HepG2 (cell line): ENCODE measurements at regions not wholly inside any gene's neighbourhood (a gene's known extent, or its start where the extent isn't known, plus 50 kb on each side); places are given as distances from the start of the nearest gene placed in this dataset.

Source experiments
- ATAC-seq: fragments of 200-7000 bp; cut with Tn5 transposase; 3 replicates; pipeline ENCODE4 v1.9.1; 2020; ENCODE audit warnings: mild to moderate bottlenecking, moderate library complexity
- BruUV-seq: library from RNA; stranded (reverse); fragments of 400-500 nt; replicated peaks from 2 replicates; lab custom pipeline; 2021; lab: Mats Ljungman, UMichigan
- CTCF ChIA-PET: fragments of 300-600 bp; formaldehyde crosslinking; extraction: SDS; loops from one replicate; lab custom pipeline; 2021; ENCODE audit warnings: low total read pairs, inconsistent platforms, low intra/inter-chr PET ratio; lab: Yijun Ruan, JAX
- POLR2A ChIA-PET: fragments of 350-600 bp; sonication (Branson Sonifier 250); formaldehyde crosslinking; loops from one replicate; lab custom pipeline; 2020; ENCODE audit warnings: antibody characterized with exemption, inconsistent platforms; lab: Yijun Ruan, JAX
- DNase-seq: peaks from one replicate; pipeline ENCODE4 v3.0.0-alpha.2; 2015; ENCODE audit warnings: low spot score
- FAIRE-seq: peaks from 3 replicates; lab custom pipeline; 2011; peaks lifted over from hg19 to GRCh38; lab: Jason Lieb, UNC
- H2AFZ ChIP-seq: one replicate; pipeline ENCODE4 v1.6.1; 2011; ENCODE audit warnings: low read length, inconsistent platforms
- H3K27ac ChIP-seq: fragments of 300-600 bp; 3 replicates; pipeline ENCODE4 v1.8.0; 2011; ENCODE audit warnings: mixed run types, mild to moderate bottlenecking, mixed read lengths, low read length, inconsistent platforms; ENCODE audit not compliant: insufficient read depth; ENCODE audit errors: extremely low read length
- H3K27me3 ChIP-seq, 2 experiments: fragments of 200-600 bp in 1 of 2; 2 replicates in 1 of 2; 3 replicates in 1 of 2; pipeline versions ENCODE4 v1.6.0 to v1.8.0; 2011; ENCODE audit warnings: low read length in 2 of 2, mild to moderate bottlenecking in 2 of 2, moderate library complexity in 2 of 2, inconsistent platforms in 1 of 2; ENCODE audit not compliant: insufficient read depth in 2 of 2, control insufficient read depth in 1 of 2
- H3K36me3 ChIP-seq, 2 experiments: fragments of 200-600 bp in 1 of 2; replicated peaks in 1 of 2; 2 replicates in 1 of 2; 3 replicates in 1 of 2; pipeline versions ENCODE4 v1.5.1 to v1.8.0; 2011; ENCODE audit warnings: low read length in 2 of 2, inconsistent platforms in 1 of 2; ENCODE audit not compliant: insufficient read depth in 2 of 2, control insufficient read depth in 1 of 2
- H3K4me1 ChIP-seq: 2 replicates; pipeline ENCODE4 v1.5.1; 2012; ENCODE audit warnings: low read length, inconsistent platforms; ENCODE audit not compliant: insufficient read depth
- H3K4me2 ChIP-seq: 2 replicates; pipeline ENCODE4 v1.6.0; 2011; ENCODE audit warnings: low read depth, low read length, inconsistent platforms
- H3K4me3 ChIP-seq, 3 experiments: fragments of 200-600 bp in 1 of 3; sonication (generic), shearing (Covaris generic) in 1 of 3; replicated peaks in 1 of 3; 2 replicates each; pipeline ENCODE4 v1.5.1; 2011 to 2016; ENCODE audit warnings: low read length in 3 of 3, inconsistent platforms in 2 of 3, low read depth in 2 of 3, mild to moderate bottlenecking in 2 of 3, control low read depth in 1 of 3, mixed read lengths in 1 of 3; ENCODE audit not compliant: insufficient read depth in 1 of 3
- H3K79me2 ChIP-seq: one replicate; pipeline ENCODE4 v1.6.1; 2011; ENCODE audit warnings: low read length, inconsistent platforms; ENCODE audit not compliant: insufficient read depth
- H3K9ac ChIP-seq: 2 replicates; pipeline ENCODE4 v1.6.0; 2011; ENCODE audit warnings: mild to moderate bottlenecking, low read depth, low read length, inconsistent platforms; ENCODE audit not compliant: insufficient read depth
- H3K9me3 ChIP-seq: 2 replicates; pipeline ENCODE4 v1.5.1; 2012; ENCODE audit warnings: mild to moderate bottlenecking, low read length
- H4K20me1 ChIP-seq: 2 replicates; pipeline ENCODE4 v1.6.0; 2011; ENCODE audit warnings: inconsistent platforms, mild to moderate bottlenecking, low read length, moderate library complexity; ENCODE audit not compliant: insufficient read depth
- CTCF ChIP-seq: sonication (generic); formaldehyde crosslinking; IDR thresholded peaks from 2 replicates; pipeline ENCODE4 v1.5.0; 2020; ENCODE audit warnings: mild to moderate bottlenecking, missing genetic modification reagents, moderate library complexity
- GLI4 ChIP-seq: sonication (generic); formaldehyde crosslinking; IDR thresholded peaks from 2 replicates; pipeline ENCODE4 v1.5.1; 2020; ENCODE audit warnings: missing genetic modification reagents, mild to moderate bottlenecking, moderate library complexity, borderline replicate concordance
- GLMP ChIP-seq: sonication (generic); formaldehyde crosslinking; IDR thresholded peaks from 2 replicates; pipeline ENCODE4 v1.9.0; 2021; ENCODE audit warnings: missing genetic modification reagents, mild to moderate bottlenecking, borderline replicate concordance
- HMG20B ChIP-seq: conservative IDR thresholded peaks from 2 replicates; pipeline ENCODE4 v1.6.1; 2016; ENCODE audit warnings: missing genetic modification reagents, missing compliant biosample characterization
- KAT8 ChIP-seq: IDR thresholded peaks from 2 replicates; pipeline ENCODE4 v1.6.1; 2016; ENCODE audit warnings: missing genetic modification reagents, missing compliant biosample characterization
- KDM6A ChIP-seq: IDR thresholded peaks from 2 replicates; pipeline ENCODE4 v1.6.1; 2016; ENCODE audit warnings: low read depth
- LBX2 ChIP-seq: sonication (generic); formaldehyde crosslinking; IDR thresholded peaks from 2 replicates; pipeline ENCODE4 v1.5.0; 2020; ENCODE audit warnings: missing genetic modification reagents, mild to moderate bottlenecking, borderline replicate concordance
- PBX2 ChIP-seq: IDR thresholded peaks from 2 replicates; pipeline ENCODE4 v1.6.1; 2016; ENCODE audit warnings: control low read depth
- REPIN1 ChIP-seq: sonication (generic); formaldehyde crosslinking; IDR thresholded peaks from 2 replicates; pipeline ENCODE4 v1.8.0; 2022; ENCODE audit warnings: missing genetic modification reagents, low read depth, mild to moderate bottlenecking, borderline replicate concordance
- SALL1 ChIP-seq: sonication (generic); formaldehyde crosslinking; IDR thresholded peaks from 2 replicates; pipeline ENCODE4 v1.8.0; 2022; ENCODE audit warnings: mild to moderate bottlenecking, missing genetic modification reagents
- SMC3 ChIP-seq: IDR thresholded peaks from 2 replicates; pipeline ENCODE4 v1.6.1; 2011; ENCODE audit warnings: low read length, improper control_type of control experiment
- STAG1 ChIP-seq: sonication (generic); formaldehyde crosslinking; IDR thresholded peaks from 2 replicates; pipeline ENCODE4 v1.4.0; 2020; ENCODE audit warnings: missing genetic modification reagents
- THAP11 ChIP-seq: IDR thresholded peaks from 2 replicates; pipeline ENCODE4 v1.6.1; 2016; ENCODE audit warnings: missing biosample characterization, missing genetic modification reagents
- ZNF281 ChIP-seq: sonication (generic); formaldehyde crosslinking; IDR thresholded peaks from 2 replicates; pipeline ENCODE4 v1.4.0; 2020; ENCODE audit warnings: missing genetic modification reagents, borderline replicate concordance
- ZNF549 ChIP-seq: sonication (generic); formaldehyde crosslinking; IDR thresholded peaks from 2 replicates; pipeline ENCODE4 v1.5.0; 2020; ENCODE audit warnings: missing genetic modification reagents
- ZNF672 ChIP-seq: sonication (generic); formaldehyde crosslinking; IDR thresholded peaks from 2 replicates; pipeline ENCODE4 v1.8.1; 2022; ENCODE audit warnings: missing genetic modification reagents
- WGBS: methylation state at CpG from one replicate; pipeline ENCODE4 v1.1.6; 2017; ENCODE audit warnings: low lambda C conversion rate; 5-methylcytosine and 5-hydroxymethylcytosine counted together
- in situ Hi-C: cut with HindIII; loops from 2 replicates; pipeline ENCODE4 v1.10.0; 2017; ENCODE audit warnings: low pct_unique_long_range_greater_than_20kb; ENCODE audit not compliant: extremely low pct_ligation_motif_present
- intact Hi-C: fragments of 100-400 bp; cut with micrococcal nuclease; formaldehyde crosslinking; loops from one replicate; pipeline ENCODE4 v1.10.0; 2022; ENCODE audit not compliant: unreplicated experiment

- TF ChIP-seq THAP11 (no peak), KAT8 (CRISPR knock-in tag) (no peak), HMG20B (no peak), KDM6A (CRISPR knock-in tag) (no peak), ZNF672 (CRISPR knock-in tag) (no peak), SALL1 (CRISPR knock-in tag) (no peak)
These were observed 77.3 kb downstream of the SMIM20 start (continued) for GRCh38 chr4:25991340-25991739.

- Histone ChIP-seq H4K20me1 (no peaks in the 10 kb centered on the region), H2AFZ (no peak overlapping the region), H3K4me3 (no peak overlapping the region), H3K27ac (no peak overlapping the region), H3K9me3 (no peaks in the 10 kb centered on the region), H3K4me2 (no peak overlapping the region), H3K9ac (no peak overlapping the region), H3K36me3 (no peaks in the 10 kb centered on the region), H3K27me3 (no peaks in the 10 kb centered on the region), H3K4me1 (no peaks in the 10 kb centered on the region), H3K79me2 (no peaks in the 10 kb centered on the region)
- no TSS peak for BruUV-seq
- ATAC-seq: peak; percentile 91
- WGBS: 38% methylated on average over 8 of the region's 16 CpGs
- ChIA-PET CTCF (interaction anchor here (1.5 kb wide), 1 partner anchor 68 kb away, joined by 4 read pairs; no protein-coding TSS in a partner anchor), POLR2A (no interaction called here)
- intact Hi-C loops: loop anchor here (5.0 kb wide), 1 partner anchor 66 kb away; no protein-coding TSS in a partner anchor
- DNase-seq: peak; percentile 35
- peak; percentile 12 for FAIRE-seq
- in situ Hi-C loops: no loop called here
- TF ChIP-seq CTCF (CRISPR knock-in tag) (peak; percentile 60), REPIN1 (CRISPR knock-in tag) (no peak), ZNF549 (CRISPR knock-in tag) (no peak), SALL1 (CRISPR knock-in tag) (no peak), LBX2 (CRISPR knock-in tag) (no peak), PBX2 (CRISPR knock-in tag) (peak; percentile 52; the same call in 1 of the 2 replicates), ZNF281 (CRISPR knock-in tag) (no peak), SMC3 (peak; percentile 14; the same call in 1 of the 2 replicates), GLMP (CRISPR knock-in tag) (no peak), STAG1 (CRISPR knock-in tag) (peak; percentile 54), GLI4 (CRISPR knock-in tag) (no peak)
These were observed 79.6 kb downstream of the SMIM20 start for GRCh38 chr4:25993395-25994185.
